AG09319 (cell line): ENCODE measurements at regions not wholly inside any gene's neighbourhood (a gene's known extent, or its start where the extent isn't known, plus 50 kb on each side); places are given as distances from the start of the nearest gene placed in this dataset.

Experiments used
- DNase-seq: peaks from one replicate; pipeline ENCODE4 v3.0.0-alpha.2; 2010; ENCODE audit warnings: low read depth; ENCODE audit errors: extremely low read depth
- CTCF ChIP-seq: IDR thresholded peaks from 2 replicates; pipeline ENCODE4 v1.5.1; 2011; ENCODE audit warnings: low read depth, mild to moderate bottlenecking, inconsistent platforms, low read length, moderate library complexity

DNA sequence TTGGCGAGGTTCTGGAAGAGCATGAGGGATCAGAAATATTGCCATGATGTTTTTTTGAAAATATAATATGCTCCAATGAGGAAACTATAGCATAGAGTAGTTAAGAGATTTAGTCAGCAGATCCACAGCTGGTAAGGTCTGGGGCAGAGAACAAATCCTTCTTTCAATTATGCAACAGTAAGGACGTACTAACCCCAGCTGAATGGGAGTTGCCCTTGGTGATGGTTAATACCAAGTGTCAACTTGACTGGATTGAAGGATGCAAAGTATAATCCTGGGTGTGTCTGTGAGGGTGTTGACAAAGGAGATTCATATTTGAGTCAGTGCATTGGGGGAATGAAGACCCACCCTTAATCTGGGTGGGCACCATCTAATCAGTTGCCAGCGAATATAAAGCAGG is 745.5 kb upstream of the NRSN1 start:
- no peak for TF ChIP-seq CTCF
- no peak for DNase-seq

GRCh38 chr6:23388086-23388783 is 737.8 kb upstream of the NRSN1 start:
- no peak for DNase-seq
- TF ChIP-seq CTCF = no peak

- TF ChIP-seq CTCF = no peak
Measured at GRCh38 chr6:23389386-23389785, 736.6 kb upstream of the NRSN1 start.

DNA sequence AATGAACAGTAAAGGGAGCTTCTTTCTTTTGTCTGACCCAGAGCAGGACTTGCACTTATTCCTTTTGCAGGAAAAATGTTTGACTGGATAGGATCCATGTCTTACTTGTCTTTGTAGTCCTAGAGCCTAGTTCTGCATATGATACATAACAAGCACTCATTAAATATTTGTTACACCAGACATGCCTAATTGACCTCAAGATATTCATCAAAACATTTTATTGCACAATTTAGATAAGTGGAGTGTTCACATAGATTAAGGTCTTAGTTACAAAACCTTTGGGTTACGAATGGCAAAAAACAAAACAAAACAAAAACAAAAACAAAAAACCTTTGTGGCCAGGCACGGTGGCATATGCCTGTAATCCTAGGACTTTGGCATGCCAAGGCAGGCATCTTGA is 735.8 kb upstream of the NRSN1 start:
- no peak for TF ChIP-seq CTCF
- DNase-seq = no peak

More at GRCh38 chr6:23389386-23389785, 736.6 kb upstream of the NRSN1 start:
- DNase-seq = no peak

- no peak for TF ChIP-seq CTCF
- DNase-seq = no peak
Measured at GRCh38 chr6:23394681-23395080, 731.3 kb upstream of the NRSN1 start.

- DNase-seq = no peak
- TF ChIP-seq CTCF = no peak
Measured at GRCh38 chr6:23395381-23395780, 730.6 kb upstream of the NRSN1 start.

DNA sequence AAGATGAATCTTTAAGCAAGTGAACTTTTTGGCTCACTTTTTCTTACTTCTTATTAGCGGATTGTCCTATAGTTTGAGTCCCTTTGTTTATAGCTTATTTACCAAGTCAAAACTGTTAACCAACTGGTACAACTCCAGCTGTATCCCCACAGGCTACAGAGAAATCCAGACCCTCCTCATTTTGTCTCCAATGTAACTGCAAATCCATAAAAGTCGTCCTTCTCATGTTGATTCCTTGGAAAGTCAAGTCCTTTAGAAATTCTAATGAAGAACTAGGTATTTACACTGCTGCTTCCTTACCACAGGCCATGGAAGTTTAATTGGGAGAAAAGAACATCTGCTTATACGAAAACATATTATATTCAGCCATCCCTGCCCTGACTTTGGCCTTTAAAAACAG is 729.1 kb upstream of the NRSN1 start:
- no peak for DNase-seq

More for the DNA sequence above, 729.1 kb upstream of the NRSN1 start:
- no peak for TF ChIP-seq CTCF
